Midbrain (tissue), 1 donor: ENCODE measurements at regions not wholly inside any gene's neighbourhood (a gene's known extent, or its start where the extent isn't known, plus 50 kb on each side); places are given as distances from the start of the nearest gene placed in this dataset.

Experiments used
- DNase-seq: peaks from one replicate; lab custom pipeline; 2025; lab: John Stamatoyannopoulos, UW

- DNase-seq, result no peak
Observed at GRCh38 chr1:164272156-164272555, 286.8 kb upstream of the PBX1 start.

- no peak for DNase-seq
Observed at GRCh38 chr1:164296172-164296571, 262.8 kb upstream of the PBX1 start.

GRCh38 chr1:164308101-164308500, 250.9 kb upstream of the PBX1 start:
- no peak for DNase-seq

- DNase-seq, result no peak
Observed at GRCh38 chr1:164310166-164310565, 248.8 kb upstream of the PBX1 start.

GRCh38 chr1:164311377-164311776, 247.6 kb upstream of the PBX1 start:
- DNase-seq, result no peak

GRCh38 chr1:164320790-164321731, 237.9 kb upstream of the PBX1 start:
- no peak for DNase-seq

GRCh38 chr1:164325786-164326185, 233.2 kb upstream of the PBX1 start:
- no peak for DNase-seq

- no peak for DNase-seq
Observed at GRCh38 chr1:164333387-164333786, 225.6 kb upstream of the PBX1 start.

- no peak for DNase-seq
Observed at GRCh38 chr1:164337394-164337793, 221.6 kb upstream of the PBX1 start.

- no peak for DNase-seq
Observed at GRCh38 chr1:164337885-164338284, 221.1 kb upstream of the PBX1 start.

GRCh38 chr1:164343189-164343588, 215.8 kb upstream of the PBX1 start:
- no peak for DNase-seq

GRCh38 chr1:164347980-164348379, 211.0 kb upstream of the PBX1 start:
- DNase-seq, result no peak

- DNase-seq, result no peak
Observed at GRCh38 chr1:164356511-164356910, 202.5 kb upstream of the PBX1 start.

- no peak for DNase-seq
Observed at GRCh38 chr1:164360265-164360664, 198.7 kb upstream of the PBX1 start.

- no peak for DNase-seq
Observed at GRCh38 chr1:164361927-164362326, 197.1 kb upstream of the PBX1 start.

GRCh38 chr1:164363980-164364379, 195.0 kb upstream of the PBX1 start:
- no peak for DNase-seq

- no peak for DNase-seq
Observed at GRCh38 chr1:164366014-164366413, 193.0 kb upstream of the PBX1 start.

- DNase-seq, result no peak
Observed at GRCh38 chr1:164369698-164370365, 189.2 kb upstream of the PBX1 start.

GRCh38 chr1:164380893-164381292, 178.1 kb upstream of the PBX1 start:
- DNase-seq, result no peak

GRCh38 chr1:164382384-164382783, 176.6 kb upstream of the PBX1 start:
- no peak for DNase-seq

GRCh38 chr1:164384262-164384661, 174.7 kb upstream of the PBX1 start:
- no peak for DNase-seq

- no peak for DNase-seq
Observed at GRCh38 chr1:164417016-164417704, 141.8 kb upstream of the PBX1 start.

- no peak for DNase-seq
Observed at GRCh38 chr1:164423136-164423535, 135.8 kb upstream of the PBX1 start.
